ENCODE measurements at regions not wholly inside any gene's neighbourhood (a gene's known extent, or its start where the extent isn't known, plus 50 kb on each side); places are given as distances from the start of the nearest gene placed in this dataset.
A peak's percentile ranks its signal among the peaks of the same experiment; 100 is the strongest.

DNA sequence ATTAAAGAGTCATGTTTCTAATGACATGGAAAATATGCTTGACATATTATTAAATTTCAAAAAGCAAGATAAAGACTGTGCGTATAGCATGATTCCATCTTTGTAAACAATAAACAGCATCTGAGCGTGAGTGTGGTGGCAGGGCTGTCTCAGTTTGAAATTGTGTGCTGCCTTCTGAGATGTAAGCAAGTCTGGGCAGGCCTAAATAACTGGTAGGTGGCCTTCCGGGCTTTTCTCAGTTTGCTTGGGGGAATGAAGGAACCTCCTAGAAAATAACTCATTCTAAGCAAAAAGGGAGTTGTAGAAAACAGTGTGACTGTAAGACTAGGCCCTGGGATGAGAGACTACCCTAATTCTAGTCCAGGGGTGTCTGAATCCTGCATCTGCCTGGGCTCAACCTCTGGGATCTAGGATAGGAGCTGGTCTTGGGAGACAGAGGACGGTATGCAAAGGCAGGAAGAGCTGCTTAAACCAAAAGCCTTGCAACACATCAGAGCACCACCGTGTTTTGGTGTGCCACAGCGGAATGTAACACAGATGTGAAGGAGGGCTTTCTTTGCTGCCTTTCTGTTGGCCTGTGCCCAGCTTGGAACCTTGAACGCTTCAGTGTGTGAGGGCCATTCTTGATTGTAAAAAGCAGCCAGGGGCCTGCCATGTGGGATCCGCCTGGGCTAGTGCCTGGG, 63.5 kb upstream of the L3MBTL3 start:
- no peak for DNase-seq (ENCODE audit: low read depth, low spot score)
- H3K9me3 ChIP-seq (ENCODE audit: insufficient read depth, low read length): no peaks in the 10 kb centered on the region; the same call in 1 of the 2 replicates
- H3K4me1 ChIP-seq (ENCODE audit: insufficient read depth, insufficient read length): no peaks in the 10 kb centered on the region
- TF ChIP-seq YY1 (IDR thresholded peaks at IDR 0.05; ENCODE audit: insufficient read depth, insufficient read length) (no peak), ZNF274 (IDR thresholded peaks at IDR 0.05; ENCODE audit: low read depth, low read length) (no peak), SUZ12 (IDR thresholded peaks at IDR 0.05; ENCODE audit: extremely low read depth, insufficient read depth, insufficient read length) (no peak)
- no peak overlapping the region for H3K4me3 ChIP-seq (ENCODE audit: insufficient read length, low read depth)
- H3K36me3 ChIP-seq (ENCODE audit: insufficient read depth, insufficient read length, low read length): no peaks in the 10 kb centered on the region
- no peaks in the 10 kb centered on the region for H3K27me3 ChIP-seq (ENCODE audit: insufficient read depth, insufficient read length)
- H3K9ac ChIP-seq (ENCODE audit: insufficient read length, low read depth): no peak overlapping the region

DNA sequence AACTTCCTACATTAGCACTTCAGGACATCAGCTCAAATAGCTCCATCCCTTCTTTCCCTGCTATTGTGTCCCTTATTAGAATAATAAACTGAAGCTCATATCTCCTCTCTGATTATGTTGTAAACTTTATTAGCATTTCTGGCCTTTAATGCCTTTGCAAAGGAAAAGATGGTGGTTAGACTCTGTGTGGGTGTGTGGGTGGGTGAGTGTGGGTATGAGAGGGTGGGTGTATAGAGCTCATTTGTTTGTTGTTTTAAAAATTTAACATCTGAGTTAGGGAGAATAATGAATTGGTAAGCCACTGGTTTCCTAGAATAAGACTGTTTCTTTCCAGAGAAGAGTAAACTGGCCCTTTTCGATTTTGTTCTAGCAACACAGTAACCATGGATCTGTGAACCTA, 70.6 kb upstream of the L3MBTL3 start:
- Histone ChIP-seq H3K27me3 (ENCODE audit: insufficient read depth, insufficient read length) (no peaks in the 10 kb centered on the region), H3K36me3 (ENCODE audit: insufficient read depth, insufficient read length, low read length) (no peaks in the 10 kb centered on the region), H3K4me1 (ENCODE audit: insufficient read depth, insufficient read length) (peaks cover 3% of the 10 kb centered on the region), H3K9me3 (ENCODE audit: insufficient read depth, low read length) (peaks cover 5% of the 10 kb centered on the region; the same call in 1 of the 2 replicates), H3K9ac (ENCODE audit: insufficient read length, low read depth) (no peak overlapping the region), H3K4me3 (ENCODE audit: insufficient read length, low read depth) (no peak overlapping the region)
- no peak for DNase-seq (ENCODE audit: low read depth, low spot score)
- TF ChIP-seq SUZ12 (IDR thresholded peaks at IDR 0.05; ENCODE audit: extremely low read depth, insufficient read depth, insufficient read length): no peak
- no peak for TF ChIP-seq ZNF274 (IDR thresholded peaks at IDR 0.05; ENCODE audit: low read depth, low read length)
- no peak for TF ChIP-seq YY1 (IDR thresholded peaks at IDR 0.05; ENCODE audit: insufficient read depth, insufficient read length)

DNA sequence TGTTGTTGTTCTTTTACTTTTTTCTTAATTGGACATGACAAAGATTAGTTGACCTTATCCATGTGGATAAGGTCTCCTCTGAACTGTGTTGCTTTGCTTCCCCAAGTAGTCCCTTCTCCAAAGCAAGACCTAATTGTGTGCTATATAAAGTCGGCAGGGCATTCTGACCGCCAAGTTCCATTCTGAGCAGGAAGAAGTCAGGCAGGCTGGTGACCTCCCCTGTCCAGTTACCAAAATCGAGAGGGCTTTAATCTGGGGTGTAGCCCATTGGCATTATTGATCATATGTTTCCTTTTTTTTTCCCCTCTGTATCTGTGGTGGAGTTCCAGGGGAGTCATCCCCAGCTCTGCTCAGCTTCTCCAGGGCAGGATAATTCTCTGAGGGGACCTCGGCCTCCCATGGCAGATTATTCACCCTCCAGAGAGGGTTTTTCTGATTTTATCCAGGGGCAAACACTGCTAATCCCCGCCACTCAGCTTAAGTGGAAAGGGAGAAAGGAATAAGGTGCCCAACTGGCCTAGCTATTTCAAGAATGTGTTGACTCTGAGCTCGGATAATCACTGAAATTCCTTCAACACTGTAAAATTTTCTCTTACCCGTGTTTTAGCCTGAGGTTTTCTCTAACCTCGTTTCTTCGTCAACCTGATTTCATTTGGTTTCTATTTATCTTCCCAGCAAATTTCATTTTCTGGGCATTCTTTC, 71.8 kb upstream of the L3MBTL3 start:
- Histone ChIP-seq H3K4me1 (ENCODE audit: insufficient read depth, insufficient read length) (peaks cover 3% of the 10 kb centered on the region), H3K36me3 (ENCODE audit: insufficient read depth, insufficient read length, low read length) (no peaks in the 10 kb centered on the region), H3K4me3 (ENCODE audit: insufficient read length, low read depth) (no peak overlapping the region), H3K9ac (ENCODE audit: insufficient read length, low read depth) (no peak overlapping the region), H3K9me3 (ENCODE audit: insufficient read depth, low read length) (peaks cover 5% of the 10 kb centered on the region; the same call in 1 of the 2 replicates), H3K27me3 (ENCODE audit: insufficient read depth, insufficient read length) (no peaks in the 10 kb centered on the region)
- TF ChIP-seq SUZ12 (IDR thresholded peaks at IDR 0.05; ENCODE audit: extremely low read depth, insufficient read depth, insufficient read length) (no peak), YY1 (IDR thresholded peaks at IDR 0.05; ENCODE audit: insufficient read depth, insufficient read length) (no peak), ZNF274 (IDR thresholded peaks at IDR 0.05; ENCODE audit: low read depth, low read length) (no peak)
- DNase-seq (ENCODE audit: low read depth, low spot score): peak; percentile 20

DNA sequence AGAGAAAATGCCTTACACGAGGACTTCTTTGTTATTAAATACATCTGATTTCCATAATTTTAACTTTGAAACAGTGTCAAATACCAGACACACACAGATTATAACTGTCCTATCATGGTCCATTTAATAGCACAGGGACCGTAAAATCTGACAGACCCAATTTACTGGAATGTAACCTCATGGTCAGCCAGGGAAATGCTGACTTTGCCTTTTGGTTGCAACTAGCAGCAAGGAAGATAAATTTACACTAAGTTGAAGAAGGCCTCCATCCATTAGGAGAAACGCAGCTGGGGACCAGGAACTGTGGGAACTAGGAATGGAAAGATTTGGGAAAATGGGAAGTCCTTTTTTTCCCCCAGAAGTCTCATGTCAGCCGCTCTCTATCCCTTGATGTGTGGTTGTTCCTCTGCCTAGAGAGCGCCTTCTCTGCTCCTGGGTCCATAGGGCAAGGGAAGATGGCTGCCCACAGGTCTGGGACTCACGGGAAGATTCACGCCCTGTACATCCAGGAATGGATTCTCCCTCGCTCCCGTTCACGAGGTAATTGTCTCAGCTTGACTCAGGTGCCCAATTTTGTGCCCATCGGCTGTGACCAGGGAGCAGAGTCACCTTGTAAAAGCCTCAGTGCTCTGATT, 74.6 kb upstream of the L3MBTL3 start:
- Histone ChIP-seq H3K27me3 (ENCODE audit: insufficient read depth, insufficient read length) (no peaks in the 10 kb centered on the region), H3K9ac (ENCODE audit: insufficient read length, low read depth) (no peak overlapping the region), H3K4me3 (ENCODE audit: insufficient read length, low read depth) (no peak overlapping the region), H3K36me3 (ENCODE audit: insufficient read depth, insufficient read length, low read length) (no peaks in the 10 kb centered on the region), H3K4me1 (ENCODE audit: insufficient read depth, insufficient read length) (peaks cover 3% of the 10 kb centered on the region), H3K9me3 (ENCODE audit: insufficient read depth, low read length) (peaks cover 5% of the 10 kb centered on the region; the same call in 1 of the 2 replicates)
- TF ChIP-seq ZNF274 (IDR thresholded peaks at IDR 0.05; ENCODE audit: low read depth, low read length) (no peak), SUZ12 (IDR thresholded peaks at IDR 0.05; ENCODE audit: extremely low read depth, insufficient read depth, insufficient read length) (no peak), YY1 (IDR thresholded peaks at IDR 0.05; ENCODE audit: insufficient read depth, insufficient read length) (no peak)
- DNase-seq (ENCODE audit: low read depth, low spot score): no peak

DNA sequence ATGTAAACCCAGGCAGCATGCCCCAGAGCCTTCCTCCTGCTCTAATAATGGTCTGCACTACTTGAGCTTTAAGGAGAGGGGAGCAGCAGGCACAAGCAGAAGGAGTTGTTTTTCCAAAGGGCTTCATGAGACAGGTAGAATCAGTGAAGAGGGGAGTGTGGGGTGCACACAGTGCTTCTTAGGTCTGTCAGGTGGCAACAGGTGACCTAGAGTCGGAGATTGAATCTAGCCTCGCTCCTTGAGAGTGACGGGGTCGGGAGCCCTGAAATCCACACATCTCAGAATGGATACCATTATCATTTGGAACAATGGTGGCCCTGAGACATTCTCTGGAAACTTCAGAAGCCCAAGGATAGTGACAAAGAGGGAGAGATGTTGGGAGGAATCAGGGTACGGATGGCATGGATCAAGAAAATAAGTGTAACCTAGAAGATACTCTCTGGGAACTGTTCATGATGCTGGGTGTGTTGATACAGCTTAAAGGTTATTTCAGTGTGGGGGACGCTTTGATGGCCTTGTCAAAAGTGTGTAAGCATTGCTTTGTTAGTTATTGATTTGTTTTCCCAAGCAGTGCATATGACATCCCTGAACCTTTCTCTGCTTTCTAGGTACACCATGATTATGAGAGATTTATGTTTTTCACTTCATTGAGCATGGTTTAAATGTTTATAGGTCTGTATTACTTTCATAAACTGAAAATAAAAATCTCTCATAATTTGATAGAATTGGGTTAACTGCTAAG, 77.8 kb upstream of the L3MBTL3 start:
- DNase-seq (ENCODE audit: low read depth, low spot score): no peak
- Histone ChIP-seq H3K27me3 (ENCODE audit: insufficient read depth, insufficient read length) (no peaks in the 10 kb centered on the region), H3K9ac (ENCODE audit: insufficient read length, low read depth) (no peak overlapping the region), H3K36me3 (ENCODE audit: insufficient read depth, insufficient read length, low read length) (no peaks in the 10 kb centered on the region), H3K4me3 (ENCODE audit: insufficient read length, low read depth) (no peak overlapping the region), H3K4me1 (ENCODE audit: insufficient read depth, insufficient read length) (no peaks in the 10 kb centered on the region), H3K9me3 (ENCODE audit: insufficient read depth, low read length) (peaks cover under 1% of the 10 kb centered on the region; the same call in 1 of the 2 replicates)
- no peak for TF ChIP-seq YY1 (IDR thresholded peaks at IDR 0.05; ENCODE audit: insufficient read depth, insufficient read length)
- no peak for TF ChIP-seq SUZ12 (IDR thresholded peaks at IDR 0.05; ENCODE audit: extremely low read depth, insufficient read depth, insufficient read length)
- TF ChIP-seq ZNF274 (IDR thresholded peaks at IDR 0.05; ENCODE audit: low read depth, low read length): no peak

DNA sequence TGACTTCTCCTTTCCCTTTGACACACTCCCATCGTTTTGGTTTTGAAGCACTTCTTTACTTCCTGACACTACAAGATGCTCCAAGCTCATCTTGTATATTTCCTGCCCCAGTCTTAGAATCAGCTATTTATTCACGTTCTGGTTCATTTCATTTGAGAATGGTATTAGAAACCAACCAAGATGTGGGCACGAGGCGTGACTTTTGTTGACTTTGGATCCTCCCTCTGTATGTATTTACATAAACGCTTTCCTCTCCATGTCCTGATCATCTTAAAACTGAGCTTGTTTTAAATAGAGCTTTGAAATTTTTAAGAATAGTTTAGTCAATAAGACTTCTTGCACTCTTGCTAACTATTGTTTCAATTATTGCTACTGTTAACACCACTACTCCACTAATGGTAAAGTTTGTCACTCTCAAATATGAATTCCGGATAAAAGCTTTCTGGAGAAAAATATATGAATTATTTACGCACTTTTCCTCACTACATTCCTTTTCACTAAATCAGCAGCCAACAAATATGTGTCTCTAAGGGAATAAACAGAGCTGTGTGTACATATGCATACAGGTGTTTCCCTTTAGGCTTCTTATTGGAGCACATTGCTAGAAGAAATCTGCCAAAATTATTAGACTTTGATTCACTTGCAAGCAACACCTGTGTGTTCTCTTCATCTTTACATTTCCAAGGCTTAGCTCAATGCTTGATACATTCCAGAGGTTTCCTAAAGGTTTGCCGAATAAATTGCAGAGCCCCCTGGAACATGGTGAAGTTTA, 77.3 kb upstream of the TMEM244 start:
- Histone ChIP-seq H3K9ac (ENCODE audit: insufficient read length, low read depth) (no peak overlapping the region), H3K36me3 (ENCODE audit: insufficient read depth, insufficient read length, low read length) (no peaks in the 10 kb centered on the region), H3K4me3 (ENCODE audit: insufficient read length, low read depth) (no peak overlapping the region), H3K4me1 (ENCODE audit: insufficient read depth, insufficient read length) (no peaks in the 10 kb centered on the region), H3K9me3 (ENCODE audit: insufficient read depth, low read length) (no peaks in the 10 kb centered on the region), H3K27me3 (ENCODE audit: insufficient read depth, insufficient read length) (no peaks in the 10 kb centered on the region)
- TF ChIP-seq SUZ12 (IDR thresholded peaks at IDR 0.05; ENCODE audit: extremely low read depth, insufficient read depth, insufficient read length) (no peak), ZNF274 (IDR thresholded peaks at IDR 0.05; ENCODE audit: low read depth, low read length) (no peak), YY1 (IDR thresholded peaks at IDR 0.05; ENCODE audit: insufficient read depth, insufficient read length) (no peak)
- no peak for DNase-seq (ENCODE audit: low read depth, low spot score)
